ENCODE measurements at regions not wholly inside any gene's neighbourhood (a gene's known extent, or its start where the extent isn't known, plus 50 kb on each side); places are given as distances from the start of the nearest gene placed in this dataset.
"Not testable (repeated sequence)": the region's sequence is repeated elsewhere in the genome, so short reads cannot be mapped to it uniquely, and the experiment has no call there.

GRCh38 chr14:48584031-48584430 lies 908.6 kb upstream of the MDGA2 start:
- no peak for DNase-seq (ENCODE audit: low spot score)
- in situ Hi-C loops (cut with HindIII; ENCODE audit: low sequenced_read_pairs): no loop called here

DNA sequence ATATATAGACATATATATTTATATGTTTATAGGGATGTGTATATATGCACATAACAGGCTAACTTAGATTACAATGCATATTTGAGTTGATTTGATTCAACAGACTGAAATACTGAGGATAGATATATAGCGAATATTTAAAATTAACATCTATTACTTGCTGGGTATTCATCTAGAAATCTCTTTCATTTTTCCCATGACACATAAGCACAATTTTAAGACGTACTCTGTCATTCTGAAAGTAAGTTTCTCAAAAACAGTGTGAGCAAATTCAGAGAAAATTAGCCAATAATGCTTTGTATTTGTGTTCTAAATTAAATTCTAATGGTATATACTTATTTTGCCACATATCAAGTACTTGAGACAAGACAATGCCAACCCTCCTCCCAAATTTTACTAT lies 907.5 kb upstream of the MDGA2 start:
- DNase-seq (ENCODE audit: low spot score): no peak
- in situ Hi-C loops (cut with HindIII; ENCODE audit: low sequenced_read_pairs): no loop called here

DNA sequence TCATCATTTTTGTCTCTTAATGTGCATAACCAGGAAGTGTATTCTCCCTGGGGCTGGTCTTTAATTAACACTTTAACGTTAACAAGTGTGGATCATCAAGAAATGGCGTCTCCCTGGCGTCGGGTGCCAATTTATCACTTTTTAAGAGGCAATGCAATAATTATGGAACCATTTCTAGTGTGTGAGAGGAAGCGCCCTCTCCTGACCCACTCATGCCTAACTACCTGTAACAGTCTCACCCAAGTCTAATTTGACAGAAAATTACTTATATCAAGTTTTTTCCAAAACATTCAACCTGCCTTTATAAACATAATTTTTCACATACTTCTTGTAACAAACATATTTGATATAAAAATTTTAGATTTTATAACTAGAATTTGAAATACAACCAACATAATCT lies 905.3 kb upstream of the MDGA2 start:
- no peak for DNase-seq (ENCODE audit: low spot score)

DNA sequence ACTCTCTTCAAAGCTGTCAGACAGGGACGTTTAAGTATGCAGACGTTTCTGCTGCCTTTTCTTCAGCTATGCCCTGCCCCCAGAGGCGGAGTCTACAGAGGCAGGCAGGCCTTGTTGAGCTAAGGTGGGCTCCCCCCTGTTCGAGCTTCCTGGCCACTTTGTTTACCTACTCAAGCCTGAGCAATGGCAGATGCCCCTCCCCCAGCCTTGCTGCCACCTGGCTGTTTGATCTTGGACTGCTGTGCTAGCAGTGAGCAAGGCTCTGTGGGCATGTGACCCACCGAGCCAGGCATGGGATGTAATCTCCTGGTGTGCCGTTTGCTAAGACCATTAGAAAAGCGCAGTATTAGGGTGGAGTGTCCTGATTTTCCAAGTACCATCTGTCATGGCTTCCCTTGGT lies 900.4 kb upstream of the MDGA2 start:
- DNase-seq (ENCODE audit: low spot score): no peak

More for the DNA sequence above, 905.3 kb upstream of the MDGA2 start:
- in situ Hi-C loops (cut with HindIII; ENCODE audit: low sequenced_read_pairs): no loop called here

DNA sequence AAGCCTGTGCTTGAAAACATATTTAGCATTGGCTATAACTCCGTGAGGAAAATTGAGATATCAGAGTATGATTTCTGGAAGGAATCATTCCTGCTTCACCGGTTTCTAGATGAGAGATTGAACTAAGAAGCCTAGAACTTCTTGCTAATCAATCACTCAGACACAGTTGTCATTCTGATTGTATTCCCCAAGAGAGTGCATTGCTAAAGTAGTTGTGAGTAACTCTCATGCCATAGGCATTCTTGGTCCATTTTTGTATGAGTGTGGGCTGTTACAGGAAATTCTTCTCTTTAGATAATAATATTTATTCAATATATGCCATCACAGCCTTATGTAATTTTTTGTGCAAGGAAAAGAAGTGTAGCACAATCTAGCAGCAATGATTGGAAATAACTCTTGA lies 893.3 kb upstream of the MDGA2 start:
- DNase-seq (ENCODE audit: low spot score): no peak
- in situ Hi-C loops (cut with HindIII; ENCODE audit: low sequenced_read_pairs): no loop called here

More for the DNA sequence above, 900.4 kb upstream of the MDGA2 start:
- in situ Hi-C loops (cut with HindIII; ENCODE audit: low sequenced_read_pairs): no loop called here

- DNase-seq (ENCODE audit: low spot score): no peak
- in situ Hi-C loops (cut with HindIII; ENCODE audit: low sequenced_read_pairs): no loop called here
Observed at GRCh38 chr14:48568252-48568651, 892.8 kb upstream of the MDGA2 start.

- in situ Hi-C loops (cut with HindIII; ENCODE audit: low sequenced_read_pairs): no loop called here
Observed at GRCh38 chr14:48563489-48563888, 888.1 kb upstream of the MDGA2 start.

DNA sequence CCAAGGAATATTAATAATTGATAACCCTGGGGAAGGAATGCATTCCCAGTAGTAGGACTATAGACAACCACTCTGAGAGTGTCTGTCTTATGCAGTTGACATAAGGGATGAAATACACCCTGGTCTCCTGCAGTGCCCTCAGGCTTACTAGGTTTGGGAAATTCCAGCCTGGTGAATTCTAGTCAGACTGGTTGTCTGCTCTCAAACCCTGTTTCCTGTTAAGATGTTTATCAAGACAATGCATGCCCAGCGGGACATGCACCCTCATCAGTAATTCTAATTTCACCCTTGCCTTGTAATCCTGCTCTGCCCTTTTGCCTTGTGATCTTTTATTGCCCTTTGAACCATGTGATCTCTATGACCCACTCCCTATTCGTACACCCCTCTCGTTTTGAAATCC lies 886.0 kb upstream of the MDGA2 start:
- in situ Hi-C loops (cut with HindIII; ENCODE audit: low sequenced_read_pairs); DNase-seq (ENCODE audit: low spot score): not testable (repeated sequence)

More at GRCh38 chr14:48563489-48563888, 888.1 kb upstream of the MDGA2 start:
- no peak for DNase-seq (ENCODE audit: low spot score)

GRCh38 chr14:48560421-48560820 lies 885.0 kb upstream of the MDGA2 start:
- in situ Hi-C loops (cut with HindIII; ENCODE audit: low sequenced_read_pairs): no loop called here
- DNase-seq (ENCODE audit: low spot score): no peak

DNA sequence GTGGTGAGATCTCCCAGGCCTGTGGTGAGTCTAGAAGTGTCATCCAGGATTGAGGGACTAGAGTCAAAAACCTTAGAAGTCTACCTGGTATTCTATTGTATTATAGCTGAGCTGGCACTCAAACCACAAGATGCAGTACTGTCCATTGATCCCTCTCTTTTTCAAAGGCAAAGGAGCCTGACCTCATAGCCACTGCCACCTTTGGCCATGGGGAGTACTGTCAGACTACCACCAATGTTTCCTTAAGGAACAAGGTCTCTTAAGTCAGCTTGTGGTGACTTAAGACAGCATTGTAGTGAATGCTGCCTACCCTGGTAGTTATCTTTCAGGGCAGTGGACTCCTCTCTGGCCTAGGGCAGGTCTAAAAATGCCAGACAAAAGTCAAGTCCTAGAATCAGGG lies 878.0 kb upstream of the MDGA2 start:
- no peak for DNase-seq (ENCODE audit: low spot score)

GRCh38 chr14:48546996-48547395 lies 871.6 kb upstream of the MDGA2 start:
- in situ Hi-C loops (cut with HindIII; ENCODE audit: low sequenced_read_pairs): no loop called here

More for the DNA sequence above, 878.0 kb upstream of the MDGA2 start:
- in situ Hi-C loops (cut with HindIII; ENCODE audit: low sequenced_read_pairs): no loop called here

GRCh38 chr14:48537600-48537999 lies 862.2 kb upstream of the MDGA2 start:
- DNase-seq (ENCODE audit: low spot score): no peak
- in situ Hi-C loops (cut with HindIII; ENCODE audit: low sequenced_read_pairs): no loop called here

More at GRCh38 chr14:48546996-48547395, 871.6 kb upstream of the MDGA2 start:
- DNase-seq (ENCODE audit: low spot score): no peak

DNA sequence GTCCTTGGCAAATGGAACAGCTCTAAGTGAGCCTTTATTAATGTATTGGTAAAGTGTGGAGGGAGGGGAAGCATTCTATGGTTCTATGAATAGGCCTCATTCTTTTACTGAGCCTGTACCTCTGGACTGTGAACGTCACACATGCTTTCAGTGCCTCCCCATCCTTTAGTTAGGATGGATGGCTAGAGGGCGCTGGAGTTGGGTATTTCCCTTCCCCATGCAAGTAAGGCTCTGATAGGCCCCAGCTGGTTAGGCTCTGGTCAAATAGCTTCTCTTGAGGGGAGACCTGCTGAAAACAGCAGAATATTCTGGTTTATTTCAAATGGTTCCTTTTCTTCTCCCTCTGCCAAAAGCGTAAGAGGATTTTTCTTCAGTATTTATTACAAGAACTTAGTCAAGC lies 860.9 kb upstream of the MDGA2 start:
- no peak for DNase-seq (ENCODE audit: low spot score)
- in situ Hi-C loops (cut with HindIII; ENCODE audit: low sequenced_read_pairs): no loop called here

DNA sequence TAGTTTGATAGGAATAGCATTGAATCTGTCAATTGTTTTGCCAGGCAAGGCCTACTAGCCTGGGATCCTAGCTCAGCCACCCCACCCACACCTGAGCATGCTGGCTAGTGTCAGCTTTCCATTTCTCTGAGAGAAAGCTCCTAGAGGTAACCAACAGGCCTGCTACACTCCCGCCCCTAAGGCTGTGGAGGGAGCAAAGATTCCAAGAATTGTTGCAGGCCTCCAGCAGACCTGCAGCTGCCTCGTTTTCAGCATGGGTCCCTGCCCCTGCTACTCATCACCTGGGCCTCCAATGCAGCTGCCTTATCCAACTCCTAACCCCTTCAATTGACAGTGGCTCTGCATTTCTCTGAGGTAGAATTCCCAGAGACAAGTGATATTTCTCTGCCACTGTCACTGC lies 852.4 kb upstream of the MDGA2 start:
- no peak for DNase-seq (ENCODE audit: low spot score)
- in situ Hi-C loops (cut with HindIII; ENCODE audit: low sequenced_read_pairs): no loop called here

GRCh38 chr14:48526307-48526706 lies 850.9 kb upstream of the MDGA2 start:
- DNase-seq (ENCODE audit: low spot score): no peak

GRCh38 chr14:48504921-48505320 lies 829.5 kb upstream of the MDGA2 start:
- DNase-seq (ENCODE audit: low spot score): no peak
- in situ Hi-C loops (cut with HindIII; ENCODE audit: low sequenced_read_pairs): no loop called here

More at GRCh38 chr14:48526307-48526706, 850.9 kb upstream of the MDGA2 start:
- in situ Hi-C loops (cut with HindIII; ENCODE audit: low sequenced_read_pairs): no loop called here

DNA sequence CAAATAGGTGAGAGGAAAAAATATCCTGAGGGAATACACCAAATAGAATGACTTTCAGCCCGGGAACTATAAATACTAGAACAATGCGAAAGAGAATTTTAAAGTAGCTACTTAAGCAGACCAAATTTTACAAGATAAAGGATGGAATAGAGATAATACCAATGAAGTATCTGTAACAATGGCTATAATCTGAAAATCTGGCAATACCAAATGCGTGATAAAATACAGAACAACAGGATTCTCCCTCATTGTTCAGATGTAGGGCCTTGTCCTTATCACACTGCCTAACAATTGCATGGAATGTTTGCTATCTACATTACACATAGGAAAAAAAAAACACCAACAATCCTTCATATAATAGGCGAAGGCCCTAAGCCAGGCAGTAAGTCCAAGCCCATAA lies 815.4 kb upstream of the MDGA2 start:
- in situ Hi-C loops (cut with HindIII; ENCODE audit: low sequenced_read_pairs): no loop called here
- no peak for DNase-seq (ENCODE audit: low spot score)

GRCh38 chr14:48473944-48474343 lies 798.5 kb upstream of the MDGA2 start:
- in situ Hi-C loops (cut with HindIII; ENCODE audit: low sequenced_read_pairs): no loop called here
- no peak for DNase-seq (ENCODE audit: low spot score)

GRCh38 chr14:48456051-48456450 lies 780.6 kb upstream of the MDGA2 start:
- in situ Hi-C loops (cut with HindIII; ENCODE audit: low sequenced_read_pairs): no loop called here
- no peak for DNase-seq (ENCODE audit: low spot score)

GRCh38 chr14:48454887-48455286 lies 779.5 kb upstream of the MDGA2 start:
- DNase-seq (ENCODE audit: low spot score): no peak
- in situ Hi-C loops (cut with HindIII; ENCODE audit: low sequenced_read_pairs): no loop called here

DNA sequence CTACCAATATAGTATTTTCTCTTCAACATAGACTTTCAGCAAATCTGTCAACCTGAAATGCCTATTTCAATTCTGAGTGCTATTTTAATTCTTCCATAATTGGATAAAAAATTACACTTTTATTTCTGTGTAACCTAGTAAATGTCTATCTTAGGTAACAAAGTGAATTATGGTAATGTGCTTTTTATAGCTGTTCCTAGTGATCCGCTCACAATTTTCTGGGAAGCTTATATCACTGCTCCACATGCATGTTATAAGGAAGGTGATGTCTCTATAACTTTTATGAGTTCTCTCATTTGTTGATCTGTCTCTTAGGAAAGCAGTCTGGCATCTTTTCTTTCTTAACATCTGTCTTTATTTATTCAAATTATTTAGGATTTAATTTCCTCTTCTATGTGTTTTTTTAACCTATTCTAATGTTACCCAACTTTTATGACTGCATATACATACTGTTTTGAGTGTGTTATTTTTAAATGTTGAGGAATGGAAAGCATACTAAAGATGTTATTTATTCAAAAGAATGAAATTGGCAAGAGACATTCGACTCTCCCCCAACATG lies 777.1 kb upstream of the MDGA2 start:
- in situ Hi-C loops (cut with HindIII; ENCODE audit: low sequenced_read_pairs): no loop called here
- no peak for DNase-seq (ENCODE audit: low spot score)

DNA sequence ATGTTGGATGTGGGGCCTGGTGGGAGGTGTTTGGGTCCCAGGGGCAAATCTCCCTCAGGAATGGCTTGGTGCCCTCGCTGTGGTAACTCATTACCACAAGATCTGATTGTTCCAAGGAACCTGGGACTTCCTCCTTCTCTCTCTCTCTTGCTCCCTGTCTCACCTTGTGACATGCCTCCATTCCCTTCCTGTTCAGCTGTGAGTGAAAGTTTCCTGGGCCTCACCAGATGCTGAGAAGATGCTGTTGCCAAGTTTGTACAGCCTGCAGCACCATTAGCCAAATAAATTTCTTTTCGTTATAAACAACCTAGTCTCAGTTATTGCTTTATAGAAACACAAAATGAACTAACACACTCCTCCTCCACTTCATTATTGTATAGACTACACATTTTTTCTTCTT lies 759.8 kb upstream of the MDGA2 start:
- DNase-seq (ENCODE audit: low spot score): no peak
- in situ Hi-C loops (cut with HindIII; ENCODE audit: low sequenced_read_pairs): no loop called here
